ENCODE measurements at regions not wholly inside any gene's neighbourhood (a gene's known extent, or its start where the extent isn't known, plus 50 kb on each side); places are given as distances from the start of the nearest gene placed in this dataset.
"Not testable (repeated sequence)": the region's sequence is repeated elsewhere in the genome, so short reads cannot be mapped to it uniquely, and the experiment has no call there.

DNA sequence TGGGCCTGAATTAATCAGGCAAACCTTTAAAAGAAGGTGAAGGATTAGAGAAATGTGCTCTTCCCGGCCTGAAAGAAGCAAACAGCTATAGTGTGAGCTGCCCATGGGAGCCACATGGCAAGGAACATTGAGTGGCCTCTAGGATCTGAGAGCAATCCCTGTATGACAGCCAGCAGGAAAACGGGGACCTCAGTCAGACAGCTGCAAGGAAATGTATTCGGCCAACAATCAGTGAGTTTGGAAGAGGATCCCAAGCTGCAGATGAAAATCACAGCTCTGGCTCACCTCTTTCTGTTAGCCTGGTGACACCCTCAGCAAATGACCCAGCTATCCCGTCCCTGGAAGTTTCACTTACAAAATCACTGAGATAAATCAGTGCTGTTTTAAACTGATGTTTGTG, 309.2 kb downstream of the SH3GL2 start:
- no peaks in the 10 kb centered on the region for H3K4me1 Mint-ChIP-seq (ENCODE audit: unreplicated experiment)
- TF ChIP-seq, protein P1, sequence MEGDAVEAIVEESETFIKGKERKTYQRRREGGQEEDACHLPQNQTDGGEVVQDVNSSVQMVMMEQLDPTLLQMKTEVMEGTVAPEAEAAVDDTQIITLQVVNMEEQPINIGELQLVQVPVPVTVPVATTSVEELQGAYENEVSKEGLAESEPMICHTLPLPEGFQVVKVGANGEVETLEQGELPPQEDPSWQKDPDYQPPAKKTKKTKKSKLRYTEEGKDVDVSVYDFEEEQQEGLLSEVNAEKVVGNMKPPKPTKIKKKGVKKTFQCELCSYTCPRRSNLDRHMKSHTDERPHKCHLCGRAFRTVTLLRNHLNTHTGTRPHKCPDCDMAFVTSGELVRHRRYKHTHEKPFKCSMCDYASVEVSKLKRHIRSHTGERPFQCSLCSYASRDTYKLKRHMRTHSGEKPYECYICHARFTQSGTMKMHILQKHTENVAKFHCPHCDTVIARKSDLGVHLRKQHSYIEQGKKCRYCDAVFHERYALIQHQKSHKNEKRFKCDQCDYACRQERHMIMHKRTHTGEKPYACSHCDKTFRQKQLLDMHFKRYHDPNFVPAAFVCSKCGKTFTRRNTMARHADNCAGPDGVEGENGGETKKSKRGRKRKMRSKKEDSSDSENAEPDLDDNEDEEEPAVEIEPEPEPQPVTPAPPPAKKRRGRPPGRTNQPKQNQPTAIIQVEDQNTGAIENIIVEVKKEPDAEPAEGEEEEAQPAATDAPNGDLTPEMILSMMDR (IDR thresholded peaks at IDR 0.05; ENCODE audit: unreplicated experiment) = no peak
- H3K27me3 Mint-ChIP-seq (ENCODE audit: unreplicated experiment) = peaks cover 2% of the 10 kb centered on the region
- no peaks in the 10 kb centered on the region for H3K9me3 Mint-ChIP-seq (ENCODE audit: unreplicated experiment)
- no peaks in the 10 kb centered on the region for H3K36me3 Mint-ChIP-seq (ENCODE audit: low read depth, unreplicated experiment)
- no peak for DNase-seq (ENCODE audit: low spot score)
- H3K27ac Mint-ChIP-seq (ENCODE audit: unreplicated experiment) = no peak overlapping the region
- H3K4me3 Mint-ChIP-seq (ENCODE audit: unreplicated experiment) = no peak overlapping the region

DNA sequence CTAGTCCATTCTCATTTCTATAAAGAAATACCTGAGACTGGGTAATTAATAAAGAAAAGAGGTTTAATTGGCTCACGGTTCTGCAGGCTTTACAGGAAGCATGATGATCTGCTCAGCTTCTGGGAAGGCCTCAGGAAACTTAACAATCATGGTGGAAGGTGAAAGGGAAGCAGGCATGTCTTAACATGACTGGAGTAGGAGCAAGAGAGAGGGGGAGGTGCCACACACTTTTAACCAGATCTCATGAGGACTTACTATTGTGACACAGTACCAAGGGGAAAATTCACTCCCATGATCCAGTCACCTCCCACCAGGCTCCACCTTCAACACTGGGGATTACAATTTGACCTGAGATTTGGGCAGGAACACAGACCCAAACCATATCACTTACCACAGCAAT, 310.1 kb downstream of the SH3GL2 start:
- H3K9me3 Mint-ChIP-seq (ENCODE audit: unreplicated experiment); H3K36me3 Mint-ChIP-seq (ENCODE audit: low read depth, unreplicated experiment); H3K27ac Mint-ChIP-seq (ENCODE audit: unreplicated experiment); H3K4me1 Mint-ChIP-seq (ENCODE audit: unreplicated experiment); H3K27me3 Mint-ChIP-seq (ENCODE audit: unreplicated experiment); DNase-seq (ENCODE audit: low spot score); H3K4me3 Mint-ChIP-seq (ENCODE audit: unreplicated experiment): not testable (repeated sequence)

DNA sequence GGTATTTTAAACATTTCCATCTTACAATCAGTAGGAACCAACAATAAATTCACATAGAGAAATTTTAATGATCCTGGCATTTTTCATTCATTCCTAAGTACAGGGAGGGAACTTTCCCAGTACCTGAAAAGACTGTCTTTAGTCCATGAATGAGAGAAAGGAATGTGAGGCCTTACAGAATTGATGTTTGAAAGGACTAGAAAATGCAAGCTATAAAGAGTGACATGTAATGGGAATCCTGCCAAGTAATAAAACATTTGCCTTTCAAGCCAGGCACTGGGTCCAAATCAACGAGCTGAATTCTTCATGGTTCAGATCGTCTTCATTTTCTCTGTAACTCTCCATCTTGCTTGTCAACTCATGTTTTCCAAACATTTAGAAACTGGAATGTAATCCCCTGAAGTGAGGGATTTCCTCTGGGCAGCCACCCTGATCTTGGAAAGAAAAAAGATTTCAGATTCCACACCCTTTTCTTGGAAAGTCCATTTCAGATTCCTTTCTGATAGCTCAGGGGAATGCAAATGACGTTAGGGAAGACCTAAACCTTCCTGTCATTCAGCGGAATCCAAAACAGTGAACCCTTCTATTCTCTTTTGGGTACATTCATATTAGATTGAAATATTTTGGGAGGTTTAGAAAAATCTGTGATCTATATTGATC, 315.8 kb downstream of the SH3GL2 start:
- Mint-ChIP-seq H3K9me3 (ENCODE audit: unreplicated experiment) (no peaks in the 10 kb centered on the region), H3K4me1 (ENCODE audit: unreplicated experiment) (no peaks in the 10 kb centered on the region), H3K36me3 (ENCODE audit: low read depth, unreplicated experiment) (no peaks in the 10 kb centered on the region), H3K27ac (ENCODE audit: unreplicated experiment) (no peak overlapping the region), H3K27me3 (ENCODE audit: unreplicated experiment) (no peaks in the 10 kb centered on the region), H3K4me3 (ENCODE audit: unreplicated experiment) (no peak overlapping the region)
- TF ChIP-seq, protein P1 (IDR thresholded peaks at IDR 0.05; ENCODE audit: unreplicated experiment) = no peak
- no peak for DNase-seq (ENCODE audit: low spot score)

DNA sequence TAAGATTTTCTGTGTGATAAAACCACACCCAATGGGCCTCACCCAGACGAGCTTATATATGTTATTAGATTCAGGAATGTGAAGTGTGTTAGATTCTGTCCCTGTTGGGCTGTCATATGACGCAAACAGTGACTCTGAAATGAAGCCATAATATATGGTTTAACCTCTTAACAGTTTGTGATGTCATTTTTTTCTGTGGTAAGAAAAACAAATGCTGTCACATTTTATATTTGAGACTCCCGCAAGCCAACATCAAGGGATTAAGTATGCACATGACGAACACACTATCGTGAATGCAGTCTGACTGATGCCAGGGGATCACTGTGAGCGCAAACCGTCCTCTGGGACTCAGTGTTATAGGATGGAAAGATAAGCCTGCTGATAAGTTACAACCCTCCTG, 321.7 kb downstream of the SH3GL2 start:
- peaks cover 8% of the 10 kb centered on the region for H3K27me3 Mint-ChIP-seq (ENCODE audit: unreplicated experiment)
- no peak for DNase-seq (ENCODE audit: low spot score)
- no peak overlapping the region for H3K27ac Mint-ChIP-seq (ENCODE audit: unreplicated experiment)
- H3K4me3 Mint-ChIP-seq (ENCODE audit: unreplicated experiment) = no peak overlapping the region
- no peaks in the 10 kb centered on the region for H3K4me1 Mint-ChIP-seq (ENCODE audit: unreplicated experiment)
- no peaks in the 10 kb centered on the region for H3K36me3 Mint-ChIP-seq (ENCODE audit: low read depth, unreplicated experiment)
- no peaks in the 10 kb centered on the region for H3K9me3 Mint-ChIP-seq (ENCODE audit: unreplicated experiment)
- TF ChIP-seq, protein P1 (IDR thresholded peaks at IDR 0.05; ENCODE audit: unreplicated experiment) = no peak

DNA sequence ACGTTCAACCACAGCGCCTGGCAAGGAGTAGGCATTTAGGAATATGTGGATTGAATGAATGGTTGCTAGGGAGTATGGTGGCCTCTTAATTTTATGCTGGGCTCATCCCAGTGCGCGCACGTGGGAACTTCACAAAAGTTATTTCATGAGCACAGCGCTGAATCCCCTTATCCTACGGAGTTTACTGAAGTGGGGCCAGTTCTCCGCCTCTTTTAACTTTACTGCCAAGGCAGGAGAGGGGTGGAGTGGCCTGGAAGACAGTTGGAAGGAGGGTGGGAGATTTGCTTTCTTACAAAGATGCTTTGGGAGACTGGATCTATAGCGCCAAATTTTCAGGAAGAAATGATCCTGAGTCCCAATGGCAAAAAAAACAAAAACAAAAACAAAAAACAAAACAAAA, 326.5 kb downstream of the SH3GL2 start:
- Mint-ChIP-seq H3K27me3 (ENCODE audit: unreplicated experiment) (peaks cover 20% of the 10 kb centered on the region), H3K4me1 (ENCODE audit: unreplicated experiment) (peaks cover 3% of the 10 kb centered on the region), H3K9me3 (ENCODE audit: unreplicated experiment) (peaks cover 5% of the 10 kb centered on the region), H3K27ac (ENCODE audit: unreplicated experiment) (no peak overlapping the region), H3K36me3 (ENCODE audit: low read depth, unreplicated experiment) (peaks cover 5% of the 10 kb centered on the region), H3K4me3 (ENCODE audit: unreplicated experiment) (no peak overlapping the region)
- no peak for DNase-seq (ENCODE audit: low spot score)
- TF ChIP-seq, protein P1 (IDR thresholded peaks at IDR 0.05; ENCODE audit: unreplicated experiment) = no peak

All from endothelial cell (in vitro differentiated cells).